ENCODE measurements at regions not wholly inside any gene's neighbourhood (a gene's known extent, or its start where the extent isn't known, plus 50 kb on each side); places are given as distances from the start of the nearest gene placed in this dataset.

- peaks cover 3% of the 10 kb centered on the region for H3K9me3 ChIP-seq (replicated peaks; ENCODE audit: control insufficient read depth, insufficient read depth, low read length)
- H4K20me1 ChIP-seq (replicated peaks; ENCODE audit: control insufficient read depth, extremely low read depth, insufficient read depth, low read length): no peaks in the 10 kb centered on the region
- no peaks in the 10 kb centered on the region for H3K79me2 ChIP-seq (ENCODE audit: control insufficient read depth, insufficient read depth, low read length)
- H3K27ac ChIP-seq (ENCODE audit: insufficient read depth, low read depth, low read length): no peak overlapping the region
- H3K9me1 ChIP-seq (replicated peaks; ENCODE audit: control insufficient read depth, extremely low read depth, insufficient read depth, low read length): no peaks in the 10 kb centered on the region
- no peaks in the 10 kb centered on the region for H3K27me3 ChIP-seq (ENCODE audit: control insufficient read depth in 2 of 2, insufficient read depth in 2 of 2, low read length in 2 of 2)
- no peaks in the 10 kb centered on the region for H3K4me1 ChIP-seq (ENCODE audit: control insufficient read depth, extremely low read depth, insufficient read depth, low read length)
- H3K4me3 ChIP-seq (replicated peaks in 1 of 3; ENCODE audit: insufficient read depth in 1 of 3, low read depth in 1 of 3, low read length in 3 of 3): no peak overlapping the region
- no peak for TF ChIP-seq JUN (IDR thresholded peaks at IDR 0.05; ENCODE audit: borderline replicate concordance, insufficient read depth, insufficient read length, low read depth)
- TF ChIP-seq POLR2AphosphoS5 (IDR thresholded peaks at IDR 0.05; ENCODE audit: insufficient read depth, low read depth, low read length): no peak
- no peak for TF ChIP-seq POLR2A (IDR thresholded peaks at IDR 0.05; ENCODE audit: low read depth, low read length)
- TF ChIP-seq MAX (IDR thresholded peaks at IDR 0.05; ENCODE audit: insufficient read depth, insufficient read length): no peak
- TF ChIP-seq GATA2 (IDR thresholded peaks at IDR 0.05; ENCODE audit: insufficient read depth, insufficient read length, low read depth, low read length): no peak
- TF ChIP-seq MYC (IDR thresholded peaks at IDR 0.05; ENCODE audit: low read depth, low read length): no peak
- DNase-seq (ENCODE audit: low read depth, low spot score) (no peak), FAIRE-seq (no peak)
- dilution Hi-C loops (cut with MboI; ENCODE audit: extremely low pct_ligation_motif_present, low sequenced_read_pairs) (no loop called here), intact Hi-C loops (cut with micrococcal nuclease) (no loop called here)
- no peak overlapping the region for H2AFZ ChIP-seq (ENCODE audit: low read depth, low read length)
- H3K4me2 ChIP-seq (ENCODE audit: insufficient read depth, low read length): no peak overlapping the region
- no peaks in the 10 kb centered on the region for H3K36me3 ChIP-seq (ENCODE audit: control insufficient read depth in 2 of 2, extremely low read depth in 1 of 2, insufficient read depth in 2 of 2, low read length in 2 of 2)
- no TSS peak for BruUV-seq (replicated peaks)
- H3K9ac ChIP-seq (replicated peaks; ENCODE audit: extremely low read depth, insufficient read depth, low read length): no peak overlapping the region
- ChIA-PET POLR2A (no interaction called here), CTCF (no interaction called here)
These were observed 335.9 kb upstream of the AADAT start for GRCh38 chr4:170425521-170426143.

- FAIRE-seq (no peak), DNase-seq (ENCODE audit: low read depth, low spot score) (no peak)
- H3K9me1 ChIP-seq (replicated peaks; ENCODE audit: control insufficient read depth, extremely low read depth, insufficient read depth, low read length): no peaks in the 10 kb centered on the region
- no peaks in the 10 kb centered on the region for H3K79me2 ChIP-seq (ENCODE audit: control insufficient read depth, insufficient read depth, low read length)
- TF ChIP-seq MYC (IDR thresholded peaks at IDR 0.05; ENCODE audit: low read depth, low read length) (no peak), FOS (IDR thresholded peaks at IDR 0.05; ENCODE audit: borderline replicate concordance, insufficient read depth, low read length) (no peak), EZH2 (IDR thresholded peaks at IDR 0.05; ENCODE audit: borderline replicate concordance, low read depth, low read length, severe bottlenecking) (no peak), MAX (IDR thresholded peaks at IDR 0.05; ENCODE audit: insufficient read depth, insufficient read length) (no peak), POLR2AphosphoS5 (IDR thresholded peaks at IDR 0.05; ENCODE audit: insufficient read depth, low read depth, low read length) (no peak), POLR2A (IDR thresholded peaks at IDR 0.05; ENCODE audit: low read depth, low read length) (no peak), JUN (IDR thresholded peaks at IDR 0.05; ENCODE audit: borderline replicate concordance, insufficient read depth, insufficient read length, low read depth) (no peak), CTCF (IDR thresholded peaks at IDR 0.05; ENCODE audit: extremely low read depth in 1 of 2, insufficient read depth in 1 of 2, low read depth in 1 of 2, low read length in 2 of 2) (no peak), GATA2 (IDR thresholded peaks at IDR 0.05; ENCODE audit: insufficient read depth, insufficient read length, low read depth, low read length) (no peak)
- peaks cover 3% of the 10 kb centered on the region for H3K9me3 ChIP-seq (replicated peaks; ENCODE audit: control insufficient read depth, insufficient read depth, low read length)
- no peaks in the 10 kb centered on the region for H3K4me1 ChIP-seq (ENCODE audit: control insufficient read depth, extremely low read depth, insufficient read depth, low read length)
- POLR2A ChIA-PET: no interaction called here
- BruUV-seq (replicated peaks): no TSS peak
- H3K36me3 ChIP-seq (ENCODE audit: control insufficient read depth in 2 of 2, extremely low read depth in 1 of 2, insufficient read depth in 2 of 2, low read length in 2 of 2): no peaks in the 10 kb centered on the region
- no peaks in the 10 kb centered on the region for H3K27me3 ChIP-seq (ENCODE audit: control insufficient read depth in 2 of 2, insufficient read depth in 2 of 2, low read length in 2 of 2)
- dilution Hi-C loops (cut with MboI; ENCODE audit: extremely low pct_ligation_motif_present, low sequenced_read_pairs) (no loop called here), intact Hi-C loops (cut with micrococcal nuclease) (no loop called here)
- no peaks in the 10 kb centered on the region for H4K20me1 ChIP-seq (replicated peaks; ENCODE audit: control insufficient read depth, extremely low read depth, insufficient read depth, low read length)
- no peak overlapping the region for H3K27ac ChIP-seq (ENCODE audit: insufficient read depth, low read depth, low read length)
- H2AFZ ChIP-seq (ENCODE audit: low read depth, low read length): no peak overlapping the region
- H3K4me2 ChIP-seq (ENCODE audit: insufficient read depth, low read length): no peak overlapping the region
- H3K4me3 ChIP-seq (replicated peaks in 1 of 3; ENCODE audit: insufficient read depth in 1 of 3, low read depth in 1 of 3, low read length in 3 of 3): no peak overlapping the region
- H3K9ac ChIP-seq (replicated peaks; ENCODE audit: extremely low read depth, insufficient read depth, low read length): no peak overlapping the region
- CTCF ChIA-PET: no interaction called here
These were observed 335.3 kb upstream of the AADAT start for GRCh38 chr4:170425040-170425439.
